ENCODE measurements at regions not wholly inside any gene's neighbourhood (a gene's known extent, or its start where the extent isn't known, plus 50 kb on each side); places are given as distances from the start of the nearest gene placed in this dataset.
A peak's percentile ranks its signal among the peaks of the same experiment; 100 is the strongest.

DNA sequence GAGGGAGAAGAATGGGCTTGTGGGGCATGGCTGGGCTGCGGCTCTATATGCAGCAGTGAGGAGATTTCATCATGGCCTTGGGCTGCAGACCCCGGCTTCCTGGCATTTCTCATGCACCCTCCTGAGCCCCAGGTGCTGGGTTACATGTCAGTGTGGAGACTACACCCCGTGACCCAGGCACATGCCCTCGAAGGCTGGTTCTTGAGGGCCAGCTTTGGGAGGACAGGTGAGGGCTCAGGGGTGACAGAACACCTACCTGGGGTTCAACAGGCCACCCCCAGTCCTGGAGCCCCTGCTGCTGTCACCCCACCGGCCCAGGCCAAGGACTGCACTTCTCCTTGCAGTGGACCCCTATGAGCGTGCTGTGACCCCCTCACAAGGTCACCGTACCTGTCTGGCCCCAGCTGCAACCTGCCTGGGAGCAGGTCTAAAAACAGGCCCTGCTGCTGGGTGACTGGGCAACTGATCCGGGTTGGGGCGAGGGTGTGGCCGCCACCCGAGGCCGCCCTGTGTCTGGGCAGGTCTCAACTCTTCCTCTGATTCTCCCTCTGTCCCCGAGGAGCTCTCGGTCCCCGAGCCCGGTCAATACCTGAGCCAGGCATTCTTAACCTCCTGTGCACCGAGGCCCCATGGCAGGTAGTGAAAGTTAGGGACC, 94.8 kb upstream of the OTOS start:
- ChIA-PET POLR2A (ENCODE audit: partially characterized antibody) (no interaction called here), CTCF (ENCODE audit: partially characterized antibody) (interaction anchor here (1.0 to 1.1 kb wide), 2 partner anchors 13 to 174 kb away, joined by 3 read pairs; no protein-coding TSS in a partner anchor)
- no peak overlapping the region for H3K4me3 ChIP-seq (ENCODE audit: extremely low read depth in 1 of 4, insufficient read depth in 2 of 4, low read depth in 3 of 4, low read length in 4 of 4)
- no peak overlapping the region for H2BK15ac ChIP-seq (ENCODE audit: low read length)
- no peak overlapping the region for H2AK5ac ChIP-seq (ENCODE audit: low read depth, low read length)
- peaks cover 0 to 6% (median 2%) of the 10 kb centered on the region in 4 experiments; a peak in 5 of 7 replicates for H3K4me1 ChIP-seq (replicated peaks in 1 of 4; ENCODE audit: control insufficient read depth in 3 of 4, insufficient read depth in 4 of 4, low read length in 3 of 4)
- H3K14ac ChIP-seq (ENCODE audit: insufficient read length) = no peak overlapping the region
- no peak overlapping the region for H3K4ac ChIP-seq (replicated peaks; ENCODE audit: insufficient read length, low read depth, low read length)
- H2BK120ac ChIP-seq (replicated peaks; ENCODE audit: low read depth, low read length) = no peak overlapping the region
- H3K4me2 ChIP-seq (ENCODE audit: insufficient read depth in 1 of 2, low read depth in 2 of 2, low read length in 2 of 2) = no peak overlapping the region
- H2BK20ac ChIP-seq (ENCODE audit: low read length) = no peak overlapping the region
- peaks cover 5% of the 10 kb centered on the region; the same call in 1 of the 2 replicates for H3K23me2 ChIP-seq (ENCODE audit: low read depth, low read length)
- no peak overlapping the region for H2BK5ac ChIP-seq (ENCODE audit: low read depth, low read length)
- WGBS, 2 experiments (ENCODE audit: extremely low coverage in 1 of 2, insufficient coverage in 1 of 2, insufficient read length in 1 of 2, insufficient replicate concordance in 2 of 2, low coverage in 1 of 2, low lambda C conversion rate in 2 of 2, missing lambda C conversion rate in 1 of 2) = 92% methylated on average over 17 of the region's 17 CpGs; no CpG with 5 or more reads in 1 of the 2 experiments
- no peak overlapping the region for H4K91ac ChIP-seq (replicated peaks; ENCODE audit: insufficient read length, low read length)
- H3K23ac ChIP-seq (ENCODE audit: insufficient read length) = no peak overlapping the region
- peak in 1 of 2 experiments; percentile 36 for DNase-seq (ENCODE audit: low read depth in 1 of 2, low spot score in 2 of 2)
- no peak overlapping the region for H3K9ac ChIP-seq (replicated peaks in 1 of 4; ENCODE audit: extremely low read depth in 1 of 4, low read depth in 3 of 4, low read length in 3 of 4)
- no peaks in the 10 kb centered on the region for H3K79me1 ChIP-seq (ENCODE audit: low read depth, low read length)
- H3K36me3 ChIP-seq (ENCODE audit: control insufficient read depth in 2 of 4, insufficient read depth in 4 of 4, low read length in 3 of 4) = no peaks in the 10 kb centered on the region
- no peak overlapping the region for H3K27ac ChIP-seq (ENCODE audit: low read depth, low read length)
- no peak overlapping the region for H4K5ac ChIP-seq (ENCODE audit: insufficient read length, low read depth, low read length)
- H3K56ac ChIP-seq (replicated peaks; ENCODE audit: insufficient read length, low read depth, low read length) = no peak overlapping the region
- H4K8ac ChIP-seq (ENCODE audit: extremely low read depth, insufficient read depth, low read length) = no peak overlapping the region
- H2AFZ ChIP-seq (ENCODE audit: low read length) = no peak overlapping the region
- H3K9me3 ChIP-seq (ENCODE audit: insufficient read depth in 2 of 2, low read depth in 1 of 2, low read length in 1 of 2) = no peaks in the 10 kb centered on the region
- peaks cover 0 to 2% (median 0%) of the 10 kb centered on the region in 4 experiments; a peak in 3 of 7 replicates for H3K27me3 ChIP-seq (replicated peaks in 1 of 4; ENCODE audit: control insufficient read depth in 3 of 4, extremely low read depth in 1 of 4, insufficient read depth in 3 of 4, low read length in 3 of 4)
- H2BK12ac ChIP-seq (ENCODE audit: low read depth, low read length) = no peak overlapping the region
- H4K20me1 ChIP-seq (replicated peaks in 1 of 2; ENCODE audit: control insufficient read depth in 1 of 2, insufficient read depth in 2 of 2, low read length in 2 of 2) = peaks cover 1 to 4% of the 10 kb centered on the region in 2 experiments
- no peak for FAIRE-seq
- no peak overlapping the region for H3K18ac ChIP-seq (ENCODE audit: extremely low read depth, low read length)
- no peaks in the 10 kb centered on the region for H3K79me2 ChIP-seq (ENCODE audit: control insufficient read depth in 1 of 2, insufficient read depth in 2 of 2, low read length in 2 of 2)
- no peak for TF ChIP-seq KDM1A (IDR thresholded peaks at IDR 0.05; ENCODE audit: borderline replicate concordance, low read length)
- TF ChIP-seq TBP (IDR thresholded peaks at IDR 0.05; ENCODE audit: low read depth, low read length) = no peak
- TF ChIP-seq SP4 (IDR thresholded peaks at IDR 0.05; ENCODE audit: low read length) = no peak
- no peak for TF ChIP-seq RXRA (IDR thresholded peaks at IDR 0.05; ENCODE audit: insufficient read depth, low read depth, low read length)
- TF ChIP-seq, protein P1, sequence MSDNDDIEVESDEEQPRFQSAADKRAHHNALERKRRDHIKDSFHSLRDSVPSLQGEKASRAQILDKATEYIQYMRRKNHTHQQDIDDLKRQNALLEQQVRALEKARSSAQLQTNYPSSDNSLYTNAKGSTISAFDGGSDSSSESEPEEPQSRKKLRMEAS (IDR thresholded peaks at IDR 0.05) = no peak
- no peak for TF ChIP-seq HDAC6 (IDR thresholded peaks at IDR 0.05; ENCODE audit: low read depth, low read length)
- no peak for TF ChIP-seq ZNF274 (IDR thresholded peaks at IDR 0.05; ENCODE audit: borderline replicate concordance, extremely low read depth, low read length)
- TF ChIP-seq JUN (IDR thresholded peaks at IDR 0.05; ENCODE audit: low read depth, low read length) = no peak
- TF ChIP-seq JUND (IDR thresholded peaks at IDR 0.05; ENCODE audit: low read length) = no peak
- no peak for TF ChIP-seq CTBP2 (IDR thresholded peaks at IDR 0.05; ENCODE audit: borderline replicate concordance, insufficient read depth, insufficient read length, low read length)
- no peak for TF ChIP-seq ASH2L (IDR thresholded peaks at IDR 0.05; ENCODE audit: low read length)
- no peak for TF ChIP-seq SIN3A (conservative IDR thresholded peaks at IDR 0.05 in 1 of 2, IDR thresholded peaks at IDR 0.05 in 1 of 2; ENCODE audit: low read depth in 1 of 2, low read length in 2 of 2)
- TF ChIP-seq TAF1 (IDR thresholded peaks at IDR 0.05; ENCODE audit: low read depth, low read length) = no peak
- TF ChIP-seq KDM5A (IDR thresholded peaks at IDR 0.05; ENCODE audit: low read length) = no peak

Data from H1 (cell line).